SK-N-SH treated with all-trans-retinoic acid at 6 μM for 48 hours (cell line): ENCODE measurements at regions not wholly inside any gene's neighbourhood (a gene's known extent, or its start where the extent isn't known, plus 50 kb on each side); places are given as distances from the start of the nearest gene placed in this dataset.

ENCODE experiments used
- SNAI2 ChIP-seq: fragments of 250-450 bp; sonication (Bioruptor Pico); IDR thresholded peaks from 2 replicates; pipeline ENCODE4 v1.5.0; 2020; ENCODE audit warnings: mild to moderate bottlenecking, moderate library complexity
- ZFP3 ChIP-seq: fragments of 250-450 bp; sonication (Bioruptor Pico); IDR thresholded peaks from 2 replicates; pipeline ENCODE4 v1.5.0; 2020; ENCODE audit warnings: mild to moderate bottlenecking, moderate library complexity
- ZFP30 ChIP-seq: fragments of 450-650 bp; formaldehyde crosslinking; IDR thresholded peaks from 2 replicates; pipeline ENCODE4 v1.5.0; 2022; ENCODE audit warnings: mild to moderate bottlenecking, moderate library complexity

GRCh38 chr6:130526466-130526865 is 160.6 kb downstream of the TMEM200A start:
- TF ChIP-seq ZFP30 (CRISPR knock-in tag) (no peak), ZFP3 (CRISPR knock-in tag) (no peak), SNAI2 (CRISPR knock-in tag) (no peak)
